ENCODE measurements at regions not wholly inside any gene's neighbourhood (a gene's known extent, or its start where the extent isn't known, plus 50 kb on each side); places are given as distances from the start of the nearest gene placed in this dataset.

GRCh38 chr6:90415178-90415577, 118.5 kb upstream of the BACH2 start:
- H3K9me3 ChIP-seq (ENCODE audit: insufficient read depth, low read depth) = no peaks in the 10 kb centered on the region
- H3K4me1 ChIP-seq (replicated peaks; ENCODE audit: insufficient read depth) = peaks cover 23% of the 10 kb centered on the region
- H2AFZ ChIP-seq = no peak overlapping the region
- intact Hi-C loops (cut with micrococcal nuclease; ENCODE audit: unreplicated experiment) = loop anchor here (10.0 kb wide), 1 partner anchor 230 kb away; no protein-coding TSS in a partner anchor
- no peaks in the 10 kb centered on the region for H3K9me2 ChIP-seq (ENCODE audit: insufficient read depth)
- peaks cover 8% of the 10 kb centered on the region; the same call in 1 of the 2 replicates for H3F3A ChIP-seq (ENCODE audit: insufficient read depth, low read depth)
- ChIA-PET POLR2A (ENCODE audit: unreplicated experiment) (no interaction called here), CTCF (no interaction called here)
- H4K20me1 ChIP-seq (ENCODE audit: insufficient read depth) = no peaks in the 10 kb centered on the region
- H3K27ac ChIP-seq = no peak overlapping the region
- H3K79me2 ChIP-seq (ENCODE audit: low read depth) = no peaks in the 10 kb centered on the region
- no peaks in the 10 kb centered on the region for H3K36me3 ChIP-seq (ENCODE audit: low read depth)
- no peak for DNase-seq
- H3K4me3 ChIP-seq = no peak overlapping the region
- TF ChIP-seq EZH2 (IDR thresholded peaks at IDR 0.05; ENCODE audit: low read depth) = no peak
- TF ChIP-seq CTCF (conservative IDR thresholded peaks at IDR 0.05) = no peak
- no peak overlapping the region for H3K4me2 ChIP-seq
- BruUV-seq (replicated peaks) = no TSS peak
- H3K27me3 ChIP-seq (ENCODE audit: insufficient read depth, low read depth) = no peaks in the 10 kb centered on the region

GRCh38 chr6:90414352-90414751, 117.7 kb upstream of the BACH2 start:
- Histone ChIP-seq H3K4me1 (replicated peaks; ENCODE audit: insufficient read depth) (peaks cover 23% of the 10 kb centered on the region), H3K27me3 (ENCODE audit: insufficient read depth, low read depth) (no peaks in the 10 kb centered on the region), H3K79me2 (ENCODE audit: low read depth) (no peaks in the 10 kb centered on the region), H2AFZ (no peak overlapping the region), H3K9me2 (ENCODE audit: insufficient read depth) (no peaks in the 10 kb centered on the region), H4K20me1 (ENCODE audit: insufficient read depth) (no peaks in the 10 kb centered on the region), H3K36me3 (ENCODE audit: low read depth) (no peaks in the 10 kb centered on the region), H3F3A (ENCODE audit: insufficient read depth, low read depth) (peaks cover 8% of the 10 kb centered on the region; the same call in 1 of the 2 replicates), H3K4me3 (no peak overlapping the region), H3K4me2 (no peak overlapping the region), H3K27ac (no peak overlapping the region), H3K9me3 (ENCODE audit: insufficient read depth, low read depth) (no peaks in the 10 kb centered on the region)
- BruUV-seq (replicated peaks) = no TSS peak
- TF ChIP-seq EZH2 (IDR thresholded peaks at IDR 0.05; ENCODE audit: low read depth) = no peak
- no peak for TF ChIP-seq CTCF (conservative IDR thresholded peaks at IDR 0.05)
- intact Hi-C loops (cut with micrococcal nuclease; ENCODE audit: unreplicated experiment) = loop anchor here (10.0 kb wide), 1 partner anchor 230 kb away; no protein-coding TSS in a partner anchor
- ChIA-PET POLR2A (ENCODE audit: unreplicated experiment) (no interaction called here), CTCF (no interaction called here)
- no peak for DNase-seq

- Histone ChIP-seq H2AFZ (no peak overlapping the region), H3K36me3 (ENCODE audit: low read depth) (no peaks in the 10 kb centered on the region), H3K27ac (no peak overlapping the region), H3K4me3 (no peak overlapping the region), H3K4me2 (no peak overlapping the region), H3K9me2 (ENCODE audit: insufficient read depth) (no peaks in the 10 kb centered on the region), H3K9me3 (ENCODE audit: insufficient read depth, low read depth) (no peaks in the 10 kb centered on the region), H3F3A (ENCODE audit: insufficient read depth, low read depth) (peaks cover 8% of the 10 kb centered on the region; the same call in 1 of the 2 replicates), H3K4me1 (replicated peaks; ENCODE audit: insufficient read depth) (peaks cover 23% of the 10 kb centered on the region), H4K20me1 (ENCODE audit: insufficient read depth) (no peaks in the 10 kb centered on the region), H3K79me2 (ENCODE audit: low read depth) (no peaks in the 10 kb centered on the region), H3K27me3 (ENCODE audit: insufficient read depth, low read depth) (no peaks in the 10 kb centered on the region)
- CTCF ChIA-PET = no interaction called here
- TF ChIP-seq EZH2 (IDR thresholded peaks at IDR 0.05; ENCODE audit: low read depth) (no peak), CTCF (conservative IDR thresholded peaks at IDR 0.05) (no peak)
- DNase-seq = no peak
- BruUV-seq (replicated peaks) = no TSS peak
- POLR2A ChIA-PET (ENCODE audit: unreplicated experiment) = no interaction called here
- intact Hi-C loops (cut with micrococcal nuclease; ENCODE audit: unreplicated experiment) = loop anchor here (10.0 kb wide), 1 partner anchor 229 kb away; no protein-coding TSS in a partner anchor
These were observed 117.2 kb upstream of the BACH2 start for GRCh38 chr6:90413867-90414266.

All from PC-9 (cell line).